ENCODE measurements at regions not wholly inside any gene's neighbourhood (a gene's known extent, or its start where the extent isn't known, plus 50 kb on each side); places are given as distances from the start of the nearest gene placed in this dataset.
"Not testable (repeated sequence)": the region's sequence is repeated elsewhere in the genome, so short reads cannot be mapped to it uniquely, and the experiment has no call there.

DNA sequence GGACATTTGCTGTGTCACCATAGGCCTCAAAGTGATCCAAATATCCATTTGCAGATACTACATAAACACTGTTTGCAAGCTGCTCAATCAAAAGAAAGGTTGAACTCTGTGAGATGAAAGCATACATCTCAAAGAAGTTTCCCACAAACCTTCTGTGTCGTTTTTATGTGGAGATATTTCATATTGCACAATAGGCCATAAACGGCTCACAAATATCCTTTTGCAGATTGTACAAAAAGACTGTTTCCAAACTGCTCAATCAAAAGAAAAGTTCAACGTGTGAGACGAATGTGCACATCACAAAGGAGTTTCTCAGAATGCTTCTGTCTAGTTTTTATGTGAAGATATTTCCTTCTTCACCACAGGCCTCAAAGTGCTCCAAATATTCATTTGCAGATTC is 1857.4 kb downstream of the UQCRFS1 start:
- TF ChIP-seq POLR2A (IDR thresholded peaks at IDR 0.05), result not testable (repeated sequence)
- TF ChIP-seq, protein P1, sequence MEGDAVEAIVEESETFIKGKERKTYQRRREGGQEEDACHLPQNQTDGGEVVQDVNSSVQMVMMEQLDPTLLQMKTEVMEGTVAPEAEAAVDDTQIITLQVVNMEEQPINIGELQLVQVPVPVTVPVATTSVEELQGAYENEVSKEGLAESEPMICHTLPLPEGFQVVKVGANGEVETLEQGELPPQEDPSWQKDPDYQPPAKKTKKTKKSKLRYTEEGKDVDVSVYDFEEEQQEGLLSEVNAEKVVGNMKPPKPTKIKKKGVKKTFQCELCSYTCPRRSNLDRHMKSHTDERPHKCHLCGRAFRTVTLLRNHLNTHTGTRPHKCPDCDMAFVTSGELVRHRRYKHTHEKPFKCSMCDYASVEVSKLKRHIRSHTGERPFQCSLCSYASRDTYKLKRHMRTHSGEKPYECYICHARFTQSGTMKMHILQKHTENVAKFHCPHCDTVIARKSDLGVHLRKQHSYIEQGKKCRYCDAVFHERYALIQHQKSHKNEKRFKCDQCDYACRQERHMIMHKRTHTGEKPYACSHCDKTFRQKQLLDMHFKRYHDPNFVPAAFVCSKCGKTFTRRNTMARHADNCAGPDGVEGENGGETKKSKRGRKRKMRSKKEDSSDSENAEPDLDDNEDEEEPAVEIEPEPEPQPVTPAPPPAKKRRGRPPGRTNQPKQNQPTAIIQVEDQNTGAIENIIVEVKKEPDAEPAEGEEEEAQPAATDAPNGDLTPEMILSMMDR (IDR thresholded peaks at IDR 0.05), result not testable (repeated sequence)
